Hematopoietic multipotent progenitor cell treated with erythropoietin and hydrocortisone succinate and interleukin-3 and kit ligand, for 15 days (in vitro differentiated cells): ENCODE measurements at regions not wholly inside any gene's neighbourhood (a gene's known extent, or its start where the extent isn't known, plus 50 kb on each side); places are given as distances from the start of the nearest gene placed in this dataset.

ENCODE experiments used
- DNase-seq: peaks from one replicate; pipeline ENCODE4 v3.0.0-alpha.2; 2015; ENCODE audit warnings: low spot score

- no peak for DNase-seq
Observed at GRCh38 chrX:125003746-125004446, 315.8 kb upstream of the TEX13C start.

- DNase-seq, result no peak
Observed at GRCh38 chrX:125004799-125005198, 314.9 kb upstream of the TEX13C start.

GRCh38 chrX:125005863-125006262 lies 313.8 kb upstream of the TEX13C start:
- DNase-seq, result no peak

- no peak for DNase-seq
Observed at GRCh38 chrX:125006704-125007103, 313.0 kb upstream of the TEX13C start.

GRCh38 chrX:125012585-125012984 lies 307.1 kb upstream of the TEX13C start:
- no peak for DNase-seq

GRCh38 chrX:125029131-125029530 lies 290.5 kb upstream of the TEX13C start:
- no peak for DNase-seq
